Common myeloid progenitor, CD34-positive (primary cell): ENCODE measurements at regions not wholly inside any gene's neighbourhood (a gene's known extent, or its start where the extent isn't known, plus 50 kb on each side); places are given as distances from the start of the nearest gene placed in this dataset.

Experiments used
- CTCF ChIA-PET: fragments of 350-600 bp; sonication (Branson Sonifier 250); formaldehyde crosslinking; loops from one replicate; lab custom pipeline; 2021; ENCODE audit warnings: antibody characterized with exemption; lab: Charles Lee
- POLR2A ChIA-PET: fragments of 350-600 bp; sonication (Branson Sonifier 250); formaldehyde crosslinking; loops from one replicate; lab custom pipeline; 2021; ENCODE audit warnings: antibody characterized with exemption; lab: Charles Lee
- DNase-seq, 3 donors: peaks; one replicate each; pipeline versions ENCODE4 v3.0.0 to v3.0.0-alpha.2; 2013
- H3K27ac ChIP-seq, 2 experiments: 1 replicate in 1 of 2; 2 replicates in 1 of 2; pipeline ENCODE4 v1.7.0; 2013; ENCODE audit warnings: inconsistent platforms in 2 of 2, low read length in 2 of 2, mild to moderate bottlenecking in 2 of 2, low read depth in 1 of 2, moderate library complexity in 1 of 2; ENCODE audit not compliant: severe bottlenecking in 2 of 2, insufficient read depth in 1 of 2, poor library complexity in 1 of 2
- H3K27me3 ChIP-seq, 5 experiments: replicated peaks in 2 of 5; 1 replicate in 3 of 5; 2 replicates in 2 of 5; pipeline versions ENCODE4 v1.6.1 to v1.7.0; 2013; ENCODE audit warnings: low read length in 4 of 5, mild to moderate bottlenecking in 2 of 5, moderate library complexity in 2 of 5, inconsistent platforms in 1 of 5; ENCODE audit not compliant: insufficient read depth in 5 of 5, control insufficient read depth in 4 of 5
- H3K36me3 ChIP-seq, 4 experiments: 1 replicate in 2 of 4; 2 replicates in 2 of 4; pipeline versions ENCODE4 v1.6.1 to v1.7.0; 2013; ENCODE audit warnings: low read length in 3 of 4, control low read depth in 1 of 4, mild to moderate bottlenecking in 1 of 4; ENCODE audit not compliant: control insufficient read depth in 4 of 4, insufficient read depth in 4 of 4
- H3K4me1 ChIP-seq, 4 experiments: 1 replicate in 3 of 4; 2 replicates in 1 of 4; pipeline versions ENCODE4 v1.6.1 to v1.7.1; 2013; ENCODE audit warnings: low read length in 3 of 4, mild to moderate bottlenecking in 3 of 4, control low read depth in 1 of 4, inconsistent platforms in 1 of 4, moderate library complexity in 1 of 4; ENCODE audit not compliant: control insufficient read depth in 4 of 4, insufficient read depth in 4 of 4; ENCODE audit errors: control extremely low read depth in 1 of 4
- H3K4me3 ChIP-seq, 7 experiments: 1 replicate in 4 of 7; 2 replicates in 3 of 7; pipeline versions ENCODE4 v1.5.1 to v1.7.0; 2013; ENCODE audit warnings: mild to moderate bottlenecking in 7 of 7, low read length in 6 of 7, moderate library complexity in 6 of 7, inconsistent platforms in 2 of 7, low read depth in 2 of 7, control low read depth in 1 of 7; ENCODE audit not compliant: insufficient read depth in 4 of 7, control insufficient read depth in 1 of 7; ENCODE audit errors: extremely low read depth in 1 of 7
- H3K9me3 ChIP-seq, 5 experiments: 1 replicate in 4 of 5; 2 replicates in 1 of 5; pipeline versions ENCODE4 v1.6.1 to v1.7.1; 2013; ENCODE audit warnings: low read length in 4 of 5, mild to moderate bottlenecking in 2 of 5, inconsistent platforms in 1 of 5, low read depth in 1 of 5, moderate library complexity in 1 of 5; ENCODE audit not compliant: control insufficient read depth in 4 of 5, insufficient read depth in 2 of 5; ENCODE audit errors: control extremely low read depth in 1 of 5
- WGBS: methylation state at CpG from one replicate; pipeline ENCODE4 v1.1.5; 2013; ENCODE audit not compliant: insufficient coverage; 5-methylcytosine and 5-hydroxymethylcytosine counted together

- Histone ChIP-seq H3K27ac (no peak overlapping the region), H3K4me3 (no peak overlapping the region), H3K36me3 (no peaks in the 10 kb centered on the region), H3K4me1 (peaks cover 0 to 14% (median 0%) of the 10 kb centered on the region in 4 experiments), H3K27me3 (no peaks in the 10 kb centered on the region), H3K9me3 (no peaks in the 10 kb centered on the region)
- WGBS, result 33% methylated on average over 2 of the region's 2 CpGs
- ChIA-PET CTCF (interaction anchor here (1.0 kb wide), 1 partner anchor 10 kb away, joined by 3 read pairs; no protein-coding TSS in a partner anchor), POLR2A (no interaction called here)
- DNase-seq, result peak; percentile 4 to 55 (median 54)
These were observed 299.2 kb upstream of the DACH1 start for GRCh38 chr13:72166102-72166650.

- ChIA-PET POLR2A (no interaction called here), CTCF (no interaction called here)
- no peak for DNase-seq
- Histone ChIP-seq H3K4me1 (peaks cover 0 to 14% (median 0%) of the 10 kb centered on the region in 4 experiments), H3K4me3 (no peak overlapping the region), H3K36me3 (no peaks in the 10 kb centered on the region), H3K27ac (no peak overlapping the region), H3K9me3 (no peaks in the 10 kb centered on the region), H3K27me3 (no peaks in the 10 kb centered on the region)
- no CpG with 5 or more reads among the region's 1 CpG for WGBS
These were observed 298.3 kb upstream of the DACH1 start for GRCh38 chr13:72165276-72165675.

GRCh38 chr13:72164811-72165210 is 297.8 kb upstream of the DACH1 start:
- CTCF ChIA-PET, result no interaction called here
- WGBS, result no CpG with 5 or more reads among the region's 1 CpG

DNA sequence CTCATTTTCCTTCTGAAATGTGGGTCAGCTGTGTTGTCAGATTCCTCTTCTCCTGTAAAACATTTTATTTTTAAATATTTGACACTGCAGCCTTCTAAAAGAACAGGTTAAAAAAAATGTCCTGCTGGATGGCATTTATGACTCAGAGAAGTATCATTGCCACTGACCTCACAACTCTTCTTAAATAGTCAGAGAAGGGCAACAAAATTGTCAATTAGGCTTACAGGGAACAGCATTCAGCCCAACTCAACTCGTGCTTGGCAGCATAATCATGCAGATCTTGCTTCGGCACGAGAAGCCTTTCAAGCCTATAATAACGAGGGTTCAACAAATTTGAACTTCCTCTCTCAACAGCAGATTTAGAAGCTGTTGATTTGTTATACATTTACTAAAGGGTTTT is 296.7 kb upstream of the DACH1 start:
- Histone ChIP-seq H3K36me3 (no peaks in the 10 kb centered on the region), H3K27ac (no peak overlapping the region), H3K27me3 (no peaks in the 10 kb centered on the region), H3K9me3 (no peaks in the 10 kb centered on the region), H3K4me3 (no peak overlapping the region), H3K4me1 (peaks cover 0 to 10% (median 0%) of the 10 kb centered on the region in 4 experiments)
- CTCF ChIA-PET, result no interaction called here
- no peak for DNase-seq
- POLR2A ChIA-PET, result no interaction called here
- 93% methylated on average over 2 of the region's 4 CpGs for WGBS

More at GRCh38 chr13:72164811-72165210, 297.8 kb upstream of the DACH1 start:
- peaks cover 0 to 14% (median 0%) of the 10 kb centered on the region in 4 experiments for H3K4me1 ChIP-seq
- POLR2A ChIA-PET, result no interaction called here
- H3K27ac ChIP-seq, result no peak overlapping the region
- no peaks in the 10 kb centered on the region for H3K9me3 ChIP-seq
- DNase-seq, result no peak
- no peak overlapping the region for H3K4me3 ChIP-seq
- no peaks in the 10 kb centered on the region for H3K27me3 ChIP-seq
- H3K36me3 ChIP-seq, result no peaks in the 10 kb centered on the region

GRCh38 chr13:72160977-72161376 is 294.0 kb upstream of the DACH1 start:
- Histone ChIP-seq H3K4me1 (no peaks in the 10 kb centered on the region), H3K27ac (no peak overlapping the region), H3K4me3 (no peak overlapping the region), H3K27me3 (no peaks in the 10 kb centered on the region), H3K9me3 (no peaks in the 10 kb centered on the region), H3K36me3 (no peaks in the 10 kb centered on the region)
- DNase-seq, result peak in 1 of 3 donors; percentile 4
- WGBS, result 70% methylated on average over 2 of the region's 5 CpGs
- CTCF ChIA-PET, result no interaction called here
- POLR2A ChIA-PET, result no interaction called here

- DNase-seq, result no peak
- Histone ChIP-seq H3K4me1 (no peaks in the 10 kb centered on the region), H3K27ac (no peak overlapping the region), H3K36me3 (no peaks in the 10 kb centered on the region), H3K4me3 (no peak overlapping the region), H3K27me3 (no peaks in the 10 kb centered on the region), H3K9me3 (no peaks in the 10 kb centered on the region)
- POLR2A ChIA-PET, result no interaction called here
- CTCF ChIA-PET, result interaction anchor here (1.2 kb wide), 1 partner anchor 11 kb away, joined by 3 read pairs; no protein-coding TSS in a partner anchor
These were observed 289.8 kb upstream of the DACH1 start for GRCh38 chr13:72156760-72157159.

GRCh38 chr13:72153272-72153671 is 286.3 kb upstream of the DACH1 start:
- CTCF ChIA-PET, result no interaction called here

More at GRCh38 chr13:72153272-72153671, 286.3 kb upstream of the DACH1 start:
- no peaks in the 10 kb centered on the region for H3K9me3 ChIP-seq
- no peak for DNase-seq
- H3K27me3 ChIP-seq, result no peaks in the 10 kb centered on the region
- no peaks in the 10 kb centered on the region for H3K4me1 ChIP-seq
- WGBS, result no CpG with 5 or more reads among the region's 1 CpG
- H3K27ac ChIP-seq, result no peak overlapping the region
- no peak overlapping the region for H3K4me3 ChIP-seq
- no peaks in the 10 kb centered on the region for H3K36me3 ChIP-seq
- POLR2A ChIA-PET, result no interaction called here
